Activated CD4-positive, alpha-beta T cell treated with anti-CD3 and anti-CD28 coated beads for 24 hours (primary cell): ENCODE measurements at regions not wholly inside any gene's neighbourhood (a gene's known extent, or its start where the extent isn't known, plus 50 kb on each side); places are given as distances from the start of the nearest gene placed in this dataset.
"Not testable (repeated sequence)": the region's sequence is repeated elsewhere in the genome, so short reads cannot be mapped to it uniquely, and the experiment has no call there.

Experiments used
- DNase-seq, 2 donors: peaks; one replicate each; pipeline ENCODE4 v3.0.0-alpha.2; 2020; ENCODE audit warnings: low read depth in 2 of 2

- no peak for DNase-seq
Observed at GRCh38 chr3:164377466-164377865, 700.8 kb downstream of the SI start.

- DNase-seq, result no peak
Observed at GRCh38 chr3:164375995-164376394, 702.3 kb downstream of the SI start.

GRCh38 chr3:164375538-164375937, 702.8 kb downstream of the SI start:
- DNase-seq, result no peak

GRCh38 chr3:164371681-164372080, 706.6 kb downstream of the SI start:
- DNase-seq, result no peak

- no peak for DNase-seq
Observed at GRCh38 chr3:164370970-164371369, 707.3 kb downstream of the SI start.

GRCh38 chr3:164365242-164365641, 713.1 kb downstream of the SI start:
- DNase-seq, result no peak

GRCh38 chr3:164364111-164364510, 714.2 kb downstream of the SI start:
- DNase-seq, result no peak

- DNase-seq, result no peak
Observed at GRCh38 chr3:164360738-164361406, 717.4 kb downstream of the SI start.

- no peak for DNase-seq
Observed at GRCh38 chr3:164360078-164360578, 718.2 kb downstream of the SI start.

GRCh38 chr3:164352991-164353390, 725.3 kb downstream of the SI start:
- no peak for DNase-seq

- no peak for DNase-seq
Observed at GRCh38 chr3:164351131-164351530, 727.2 kb downstream of the SI start.

- not testable (repeated sequence) for DNase-seq
Observed at GRCh38 chr3:164342206-164342605, 736.1 kb downstream of the SI start.

GRCh38 chr3:164341086-164341485, 737.2 kb downstream of the SI start:
- DNase-seq, result no peak

GRCh38 chr3:164340273-164340672, 738.0 kb downstream of the SI start:
- no peak for DNase-seq

- DNase-seq, result no peak
Observed at GRCh38 chr3:164332831-164333802, 745.2 kb downstream of the SI start.

GRCh38 chr3:164326714-164327113, 751.6 kb downstream of the SI start:
- no peak for DNase-seq

GRCh38 chr3:164320962-164321361, 757.3 kb downstream of the SI start:
- DNase-seq, result no peak

GRCh38 chr3:164306042-164306441, 772.3 kb downstream of the SI start:
- no peak for DNase-seq

- DNase-seq, result no peak
Observed at GRCh38 chr3:164303894-164304293, 774.4 kb downstream of the SI start.

GRCh38 chr3:164302622-164303021, 775.7 kb downstream of the SI start:
- DNase-seq, result no peak

- DNase-seq, result not testable (repeated sequence)
Observed at GRCh38 chr3:164291486-164291885, 786.8 kb downstream of the SI start.

- DNase-seq, result no peak
Observed at GRCh38 chr3:164278550-164278949, 799.7 kb downstream of the SI start.

- DNase-seq, result no peak
Observed at GRCh38 chr3:164267053-164267452, 811.2 kb downstream of the SI start.
